WI38 (cell line): ENCODE measurements at regions not wholly inside any gene's neighbourhood (a gene's known extent, or its start where the extent isn't known, plus 50 kb on each side); places are given as distances from the start of the nearest gene placed in this dataset.

ENCODE experiments used
- H3K4me3 ChIP-seq: 2 replicates; pipeline ENCODE4 v1.5.1; 2011; ENCODE audit warnings: low read depth, mild to moderate bottlenecking, control low read depth, low read length
- CTCF ChIP-seq: IDR thresholded peaks from 2 replicates; pipeline ENCODE4 v1.5.1; 2012; ENCODE audit warnings: low read depth, mild to moderate bottlenecking, control low read depth, low read length

GRCh38 chr18:70382017-70382416 lies 93.2 kb downstream of the SOCS6 start:
- no peak for TF ChIP-seq CTCF

DNA sequence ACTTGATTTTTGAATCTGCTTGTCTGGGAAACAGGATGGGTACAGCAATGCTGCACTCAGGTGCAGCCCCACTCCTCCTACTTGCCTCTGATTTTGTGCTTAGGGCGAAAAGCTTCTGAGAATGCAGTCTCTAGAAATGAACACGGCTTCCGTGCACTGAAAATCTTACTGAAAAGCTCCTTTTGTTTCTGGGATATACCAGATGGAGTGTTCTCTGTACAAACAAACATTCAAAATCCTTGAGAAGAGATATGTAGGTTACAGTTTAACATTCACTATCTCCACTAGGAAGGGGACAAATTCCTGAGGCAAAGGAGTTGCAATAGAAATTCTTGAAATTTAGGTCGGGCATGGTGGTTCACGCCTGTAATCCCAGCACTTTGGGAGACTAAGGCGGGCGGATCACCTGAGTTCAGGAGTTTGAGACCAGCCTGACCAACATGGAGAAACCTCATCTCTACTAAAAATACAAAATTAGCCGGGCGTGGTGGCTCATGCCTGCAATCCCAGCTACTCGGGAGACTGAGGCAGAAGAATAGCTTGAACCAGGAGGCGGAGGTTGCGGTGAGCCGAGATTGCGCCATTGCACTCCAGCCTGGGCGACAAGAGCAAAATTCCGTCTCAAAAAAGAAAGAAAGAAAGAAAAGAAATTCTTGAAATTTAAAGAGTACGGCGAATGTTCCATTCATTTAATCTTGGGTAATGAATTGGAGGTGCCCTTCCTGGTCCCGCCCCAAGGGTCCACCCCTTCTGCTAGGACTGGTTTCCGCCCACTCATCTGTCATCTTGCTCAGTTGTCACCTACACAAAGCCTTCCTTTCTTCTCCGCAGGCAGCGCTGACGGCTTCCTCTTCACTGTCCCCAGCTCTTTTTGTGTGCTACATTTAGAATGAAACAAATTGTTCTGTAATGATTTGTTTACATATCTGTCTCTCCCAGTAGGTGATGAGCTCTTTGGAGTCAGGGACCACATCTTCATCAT lies 92.4 kb downstream of the SOCS6 start:
- TF ChIP-seq CTCF, result no peak
- H3K4me3 ChIP-seq, result no peak overlapping the region

More at GRCh38 chr18:70382017-70382416, 93.2 kb downstream of the SOCS6 start:
- H3K4me3 ChIP-seq, result no peak overlapping the region
